HepG2 (cell line): ENCODE measurements at regions not wholly inside any gene's neighbourhood (a gene's known extent, or its start where the extent isn't known, plus 50 kb on each side); places are given as distances from the start of the nearest gene placed in this dataset.

Experiments used
- FOXA3 ChIP-seq: IDR thresholded peaks from 2 replicates; pipeline ENCODE4 v1.6.1; 2016; ENCODE audit warnings: missing genetic modification reagents, missing compliant biosample characterization
- GTF2F1 ChIP-seq: fragments of 150-350 bp; IDR thresholded peaks from 2 replicates; pipeline ENCODE4 v1.6.1; 2014; ENCODE audit warnings: low read length
- IRF2 ChIP-seq: IDR thresholded peaks from 2 replicates; pipeline ENCODE4 v1.6.1; 2018; ENCODE audit warnings: missing genetic modification reagents, missing compliant biosample characterization
- KAT8 ChIP-seq: IDR thresholded peaks from 2 replicates; pipeline ENCODE4 v1.6.1; 2016; ENCODE audit warnings: missing genetic modification reagents, missing compliant biosample characterization
- MTA1 ChIP-seq: sonication (generic); formaldehyde crosslinking; IDR thresholded peaks from 2 replicates; pipeline ENCODE4 v1.4.0; 2020; ENCODE audit warnings: missing genetic modification reagents, mild to moderate bottlenecking, borderline replicate concordance
- MXI1 ChIP-seq: IDR thresholded peaks from 3 replicates; pipeline ENCODE4 v1.6.1; 2012; ENCODE audit warnings: low read depth, low read length, inconsistent platforms, borderline replicate concordance
- SETDB1 ChIP-seq: sonication (generic); formaldehyde crosslinking; IDR thresholded peaks from 2 replicates; pipeline ENCODE4 v1.5.1; 2020; ENCODE audit warnings: missing genetic modification reagents, mild to moderate bottlenecking, borderline replicate concordance
- SMC3 ChIP-seq: IDR thresholded peaks from 2 replicates; pipeline ENCODE4 v1.6.1; 2011; ENCODE audit warnings: low read length, improper control_type of control experiment
- SOX13 ChIP-seq, 3 experiments: fragments of 450-650 bp in 1 of 3; sonication (generic) in 1 of 3; formaldehyde crosslinking in 1 of 3; IDR thresholded peaks in 2 of 3; conservative IDR thresholded peaks in 1 of 3; 2 replicates each; pipeline versions ENCODE4 v1.5.0 to v1.6.1; 2016 to 2020; ENCODE audit warnings: antibody characterized with exemption in 1 of 3, mild to moderate bottlenecking in 1 of 3, missing compliant biosample characterization in 1 of 3, missing genetic modification reagents in 1 of 3, moderate library complexity in 1 of 3
- SOX5 ChIP-seq: IDR thresholded peaks from 2 replicates; pipeline ENCODE4 v1.6.1; 2016; ENCODE audit warnings: borderline replicate concordance
- SP4 ChIP-seq: sonication (generic); formaldehyde crosslinking; IDR thresholded peaks from 2 replicates; pipeline ENCODE4 v1.8.1; 2023; ENCODE audit warnings: mild to moderate bottlenecking, missing genetic modification reagents
- SRF ChIP-seq: IDR thresholded peaks from 2 replicates; pipeline ENCODE4 v1.6.1; 2011; ENCODE audit warnings: mild to moderate bottlenecking, low read depth, low read length, moderate library complexity
- SRSF1 ChIP-seq: fragments of 200-400 bp; formaldehyde crosslinking; optimal IDR thresholded peaks from 2 replicates; pipeline ENCODE3; 2017; ENCODE audit warnings: mild to moderate bottlenecking, low read depth, low read length, moderate library complexity
- TCF12 ChIP-seq, 2 experiments: fragments of 450-650 bp in 1 of 2; sonication (generic) in 1 of 2; formaldehyde crosslinking in 1 of 2; IDR thresholded peaks; 2 replicates each; pipeline versions ENCODE4 v1.6.1 to v1.8.0; 2017 to 2022; ENCODE audit warnings: antibody characterized with exemption in 1 of 2, mild to moderate bottlenecking in 1 of 2, missing genetic modification reagents in 1 of 2, moderate library complexity in 1 of 2
- THAP11 ChIP-seq: IDR thresholded peaks from 2 replicates; pipeline ENCODE4 v1.6.1; 2016; ENCODE audit warnings: missing biosample characterization, missing genetic modification reagents
- ZBTB38 ChIP-seq: sonication (generic); formaldehyde crosslinking; IDR thresholded peaks from 2 replicates; pipeline ENCODE4 v1.5.1; 2020; ENCODE audit warnings: mild to moderate bottlenecking, missing genetic modification reagents
- ZBTB8A ChIP-seq: sonication (generic); formaldehyde crosslinking; IDR thresholded peaks from 2 replicates; pipeline ENCODE4 v1.4.0; 2020; ENCODE audit warnings: mild to moderate bottlenecking, low read depth, missing genetic modification reagents, borderline replicate concordance
- ZFP62 ChIP-seq: sonication (generic); formaldehyde crosslinking; IDR thresholded peaks from 2 replicates; pipeline ENCODE4 v1.4.0; 2020; ENCODE audit warnings: missing genetic modification reagents
- ZNF251 ChIP-seq: sonication (generic); formaldehyde crosslinking; IDR thresholded peaks from 2 replicates; pipeline ENCODE4 v1.9.0; 2021; ENCODE audit warnings: mild to moderate bottlenecking, missing genetic modification reagents
- ZNF670 ChIP-seq: sonication (generic); formaldehyde crosslinking; IDR thresholded peaks from 2 replicates; pipeline ENCODE4 v1.8.0; 2022; ENCODE audit warnings: mild to moderate bottlenecking, missing genetic modification reagents, borderline replicate concordance
- ZNF790 ChIP-seq: sonication (generic); formaldehyde crosslinking; IDR thresholded peaks from 2 replicates; pipeline ENCODE4 v1.8.0; 2022; ENCODE audit warnings: missing genetic modification reagents, mild to moderate bottlenecking, borderline replicate concordance
- ZNF891 ChIP-seq: sonication (generic); formaldehyde crosslinking; IDR thresholded peaks from 2 replicates; pipeline ENCODE4 v1.5.0; 2020; ENCODE audit warnings: mild to moderate bottlenecking, missing genetic modification reagents
- TF ChIP-seq, protein P1 (sequence below): sonication (generic); formaldehyde crosslinking; conservative IDR thresholded peaks from 2 replicates; pipeline ENCODE4 v1.8.1; 2023; ENCODE audit warnings: missing genetic modification reagents
- TF ChIP-seq, protein P2 (sequence below): sonication (generic); formaldehyde crosslinking; IDR thresholded peaks from 2 replicates; pipeline ENCODE4 v1.5.0; 2020; ENCODE audit warnings: mild to moderate bottlenecking, missing genetic modification reagents
- TF ChIP-seq, protein P3 (sequence below): sonication (generic); formaldehyde crosslinking; IDR thresholded peaks from 2 replicates; pipeline ENCODE4 v1.5.0; 2020; ENCODE audit warnings: mild to moderate bottlenecking, missing genetic modification reagents, moderate library complexity
- TF ChIP-seq, protein P4 (sequence below): sonication (generic); formaldehyde crosslinking; IDR thresholded peaks from 2 replicates; pipeline ENCODE4 v1.5.1; 2020; ENCODE audit warnings: missing genetic modification reagents, mild to moderate bottlenecking, borderline replicate concordance

DNA sequence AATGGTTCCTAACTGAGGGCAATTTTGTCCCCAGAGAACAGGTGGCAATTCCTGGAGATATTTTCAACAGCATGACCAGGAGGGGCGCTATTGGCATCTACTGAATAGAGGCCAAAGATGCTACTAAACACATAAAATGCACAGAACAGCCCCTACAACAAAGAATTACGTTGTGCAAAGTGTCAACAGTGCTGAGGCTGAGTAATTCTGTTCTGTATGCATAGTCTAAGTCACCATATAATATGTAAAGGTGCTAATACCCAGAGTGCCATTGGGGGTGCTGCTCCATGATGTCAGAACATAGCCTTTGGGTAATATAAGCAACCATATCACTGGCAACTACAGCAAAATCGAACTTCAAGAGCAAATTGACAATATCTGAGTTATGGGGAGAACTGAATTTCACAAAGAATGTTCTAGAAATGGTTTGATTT lies 213.3 kb upstream of the PHYHIPL start (continued):
- TF ChIP-seq, protein P1, sequence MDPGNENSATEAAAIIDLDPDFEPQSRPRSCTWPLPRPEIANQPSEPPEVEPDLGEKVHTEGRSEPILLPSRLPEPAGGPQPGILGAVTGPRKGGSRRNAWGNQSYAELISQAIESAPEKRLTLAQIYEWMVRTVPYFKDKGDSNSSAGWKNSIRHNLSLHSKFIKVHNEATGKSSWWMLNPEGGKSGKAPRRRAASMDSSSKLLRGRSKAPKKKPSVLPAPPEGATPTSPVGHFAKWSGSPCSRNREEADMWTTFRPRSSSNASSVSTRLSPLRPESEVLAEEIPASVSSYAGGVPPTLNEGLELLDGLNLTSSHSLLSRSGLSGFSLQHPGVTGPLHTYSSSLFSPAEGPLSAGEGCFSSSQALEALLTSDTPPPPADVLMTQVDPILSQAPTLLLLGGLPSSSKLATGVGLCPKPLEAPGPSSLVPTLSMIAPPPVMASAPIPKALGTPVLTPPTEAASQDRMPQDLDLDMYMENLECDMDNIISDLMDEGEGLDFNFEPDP (CRISPR knock-in tag) = no peak
- TF ChIP-seq FOXA3 (CRISPR knock-in tag) (peak; percentile 58; the same call in 1 of the 2 replicates), ZBTB8A (CRISPR knock-in tag) (no peak), SMC3 (peak; percentile 42), TCF12 (IDR thresholded peaks at IDR 0.05) (no peak), TCF12 (CRISPR knock-in tag; IDR thresholded peaks at IDR 0.05) (no peak), SP4 (CRISPR knock-in tag) (no peak), SETDB1 (no peak), MXI1 (no peak), ZNF251 (CRISPR knock-in tag) (no peak), SOX5 (peak; percentile 60; the same call in 1 of the 2 replicates), MTA1 (no peak), SRF (no peak), GTF2F1 (no peak), ZFP62 (CRISPR knock-in tag) (no peak), KAT8 (peak; percentile 22; the same call in 1 of the 2 replicates), THAP11 (CRISPR knock-in tag) (no peak), SOX13 (IDR thresholded peaks at IDR 0.05) (no peak), SOX13 (CRISPR knock-in tag; conservative IDR thresholded peaks at IDR 0.05 in 1 of 2, IDR thresholded peaks at IDR 0.05 in 1 of 2) (peak in 1 of 2 experiments; percentile 37; a peak in 1 of 4 replicates), IRF2 (CRISPR knock-in tag) (no peak), ZBTB38 (CRISPR knock-in tag) (no peak), ZNF790 (CRISPR knock-in tag) (no peak), ZNF891 (CRISPR knock-in tag) (no peak), SRSF1 (no peak), ZNF670 (CRISPR knock-in tag) (no peak)
- TF ChIP-seq, protein P2, sequence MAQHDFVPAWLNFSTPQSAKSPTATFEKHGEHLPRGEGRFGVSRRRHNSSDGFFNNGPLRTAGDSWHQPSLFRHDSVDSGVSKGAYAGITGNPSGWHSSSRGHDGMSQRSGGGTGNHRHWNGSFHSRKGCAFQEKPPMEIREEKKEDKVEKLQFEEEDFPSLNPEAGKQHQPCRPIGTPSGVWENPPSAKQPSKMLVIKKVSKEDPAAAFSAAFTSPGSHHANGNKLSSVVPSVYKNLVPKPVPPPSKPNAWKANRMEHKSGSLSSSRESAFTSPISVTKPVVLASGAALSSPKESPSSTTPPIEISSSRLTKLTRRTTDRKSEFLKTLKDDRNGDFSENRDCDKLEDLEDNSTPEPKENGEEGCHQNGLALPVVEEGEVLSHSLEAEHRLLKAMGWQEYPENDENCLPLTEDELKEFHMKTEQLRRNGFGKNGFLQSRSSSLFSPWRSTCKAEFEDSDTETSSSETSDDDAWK = no peak
- TF ChIP-seq, protein P3, sequence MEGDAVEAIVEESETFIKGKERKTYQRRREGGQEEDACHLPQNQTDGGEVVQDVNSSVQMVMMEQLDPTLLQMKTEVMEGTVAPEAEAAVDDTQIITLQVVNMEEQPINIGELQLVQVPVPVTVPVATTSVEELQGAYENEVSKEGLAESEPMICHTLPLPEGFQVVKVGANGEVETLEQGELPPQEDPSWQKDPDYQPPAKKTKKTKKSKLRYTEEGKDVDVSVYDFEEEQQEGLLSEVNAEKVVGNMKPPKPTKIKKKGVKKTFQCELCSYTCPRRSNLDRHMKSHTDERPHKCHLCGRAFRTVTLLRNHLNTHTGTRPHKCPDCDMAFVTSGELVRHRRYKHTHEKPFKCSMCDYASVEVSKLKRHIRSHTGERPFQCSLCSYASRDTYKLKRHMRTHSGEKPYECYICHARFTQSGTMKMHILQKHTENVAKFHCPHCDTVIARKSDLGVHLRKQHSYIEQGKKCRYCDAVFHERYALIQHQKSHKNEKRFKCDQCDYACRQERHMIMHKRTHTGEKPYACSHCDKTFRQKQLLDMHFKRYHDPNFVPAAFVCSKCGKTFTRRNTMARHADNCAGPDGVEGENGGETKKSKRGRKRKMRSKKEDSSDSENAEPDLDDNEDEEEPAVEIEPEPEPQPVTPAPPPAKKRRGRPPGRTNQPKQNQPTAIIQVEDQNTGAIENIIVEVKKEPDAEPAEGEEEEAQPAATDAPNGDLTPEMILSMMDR = peak; percentile 59
- TF ChIP-seq, protein P4, sequence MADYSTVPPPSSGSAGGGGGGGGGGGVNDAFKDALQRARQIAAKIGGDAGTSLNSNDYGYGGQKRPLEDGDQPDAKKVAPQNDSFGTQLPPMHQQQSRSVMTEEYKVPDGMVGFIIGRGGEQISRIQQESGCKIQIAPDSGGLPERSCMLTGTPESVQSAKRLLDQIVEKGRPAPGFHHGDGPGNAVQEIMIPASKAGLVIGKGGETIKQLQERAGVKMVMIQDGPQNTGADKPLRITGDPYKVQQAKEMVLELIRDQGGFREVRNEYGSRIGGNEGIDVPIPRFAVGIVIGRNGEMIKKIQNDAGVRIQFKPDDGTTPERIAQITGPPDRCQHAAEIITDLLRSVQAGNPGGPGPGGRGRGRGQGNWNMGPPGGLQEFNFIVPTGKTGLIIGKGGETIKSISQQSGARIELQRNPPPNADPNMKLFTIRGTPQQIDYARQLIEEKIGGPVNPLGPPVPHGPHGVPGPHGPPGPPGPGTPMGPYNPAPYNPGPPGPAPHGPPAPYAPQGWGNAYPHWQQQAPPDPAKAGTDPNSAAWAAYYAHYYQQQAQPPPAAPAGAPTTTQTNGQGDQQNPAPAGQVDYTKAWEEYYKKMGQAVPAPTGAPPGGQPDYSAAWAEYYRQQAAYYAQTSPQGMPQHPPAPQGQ = no peak
